ENCODE measurements at regions not wholly inside any gene's neighbourhood (a gene's known extent, or its start where the extent isn't known, plus 50 kb on each side); places are given as distances from the start of the nearest gene placed in this dataset.

DNA sequence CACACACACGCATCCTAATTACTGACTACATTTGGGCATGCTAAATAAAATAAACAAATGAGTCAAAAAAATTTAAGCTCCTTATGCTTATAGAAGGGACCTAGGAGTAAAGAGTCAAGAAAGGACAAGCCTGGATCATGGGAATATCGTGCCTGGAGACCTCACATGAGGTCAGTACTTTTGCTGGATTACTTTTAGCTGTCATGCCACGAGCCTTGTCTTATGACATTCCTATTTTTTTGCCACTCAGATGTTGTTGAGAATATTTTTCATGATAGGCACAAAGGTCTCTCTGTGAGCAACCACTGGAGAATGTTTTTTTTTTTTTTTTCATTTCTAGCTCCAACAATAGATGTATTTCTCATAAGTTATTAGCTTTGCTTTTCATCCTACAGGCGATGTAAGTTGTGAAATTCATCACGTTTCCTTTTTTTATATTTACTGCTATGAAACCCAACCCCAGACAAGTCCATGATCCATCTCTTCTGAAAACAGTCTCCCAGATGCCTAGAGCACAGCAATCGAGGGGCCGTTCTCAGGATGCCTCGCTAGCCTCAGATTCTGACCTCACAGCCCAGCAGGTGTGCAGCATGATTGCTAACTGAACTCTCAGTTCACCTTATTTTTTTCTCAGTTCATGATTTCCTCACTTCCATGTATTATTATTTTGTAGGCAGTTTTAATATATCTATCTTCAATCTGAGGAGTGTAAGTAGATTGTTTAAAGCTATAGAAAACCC, 464.5 kb downstream of the IRS1 start:
- intact Hi-C loops (cut with DNase I, micrococcal nuclease): no loop called here
- no peak for DNase-seq
- no peak for ATAC-seq

DNA sequence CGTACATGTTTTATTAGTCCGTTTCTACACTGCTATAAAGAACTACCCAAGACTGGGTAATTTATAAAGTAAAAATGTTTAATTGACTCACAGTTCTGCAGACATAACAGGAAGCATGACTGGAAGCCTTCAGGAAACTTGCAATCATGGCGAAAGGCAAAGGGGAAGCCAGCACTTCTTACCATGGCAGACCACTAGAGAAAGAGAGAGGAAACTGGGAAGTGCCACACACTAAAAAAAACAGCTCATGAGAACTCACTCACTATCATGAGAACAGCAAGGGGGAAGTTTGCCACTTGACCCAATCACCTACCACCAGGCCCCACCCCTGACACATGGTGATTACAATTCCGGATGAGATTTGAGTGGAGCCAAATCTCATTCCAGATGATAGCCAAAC, 466.2 kb downstream of the IRS1 start:
- DNase-seq: no peak
- intact Hi-C loops (cut with DNase I, micrococcal nuclease): no loop called here
- no peak for ATAC-seq

- intact Hi-C loops (cut with DNase I, micrococcal nuclease): no loop called here
- no peak for ATAC-seq
- DNase-seq: no peak
Measured at GRCh38 chr2:226330206-226330605, 469.4 kb downstream of the IRS1 start.

GRCh38 chr2:226329180-226329579, 470.4 kb downstream of the IRS1 start:
- DNase-seq (no peak), ATAC-seq (no peak)

GRCh38 chr2:226327830-226328229, 471.8 kb downstream of the IRS1 start:
- DNase-seq: no peak
- ATAC-seq: no peak
- intact Hi-C loops (cut with DNase I, micrococcal nuclease): no loop called here

More at GRCh38 chr2:226329180-226329579, 470.4 kb downstream of the IRS1 start:
- intact Hi-C loops (cut with DNase I, micrococcal nuclease): no loop called here

DNA sequence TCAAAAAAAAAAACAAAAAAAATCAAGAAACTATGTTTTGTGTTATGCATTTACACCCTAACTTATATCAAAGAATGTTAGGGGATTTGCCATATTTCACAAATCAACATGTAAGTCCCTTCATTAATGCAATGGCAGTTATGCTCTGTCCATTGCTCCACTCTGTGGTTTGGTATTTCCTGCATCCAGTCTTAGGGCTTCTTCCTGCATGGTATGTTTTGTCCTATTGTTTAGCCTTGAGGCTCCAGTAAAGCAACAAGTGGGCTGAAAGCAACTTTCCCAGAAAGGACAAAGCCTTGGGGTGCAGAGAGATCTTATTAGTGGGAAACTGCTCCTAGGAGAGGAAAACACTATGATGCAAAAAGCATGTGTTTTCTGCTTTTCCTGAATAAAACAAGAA, 474.1 kb downstream of the IRS1 start:
- no peak for ATAC-seq

GRCh38 chr2:226320076-226320948, 479.3 kb downstream of the IRS1 start:
- intact Hi-C loops (cut with DNase I, micrococcal nuclease): no loop called here
- DNase-seq (no peak), ATAC-seq (no peak)

More for the DNA sequence above, 474.1 kb downstream of the IRS1 start:
- DNase-seq: no peak
- intact Hi-C loops (cut with DNase I, micrococcal nuclease): no loop called here

DNA sequence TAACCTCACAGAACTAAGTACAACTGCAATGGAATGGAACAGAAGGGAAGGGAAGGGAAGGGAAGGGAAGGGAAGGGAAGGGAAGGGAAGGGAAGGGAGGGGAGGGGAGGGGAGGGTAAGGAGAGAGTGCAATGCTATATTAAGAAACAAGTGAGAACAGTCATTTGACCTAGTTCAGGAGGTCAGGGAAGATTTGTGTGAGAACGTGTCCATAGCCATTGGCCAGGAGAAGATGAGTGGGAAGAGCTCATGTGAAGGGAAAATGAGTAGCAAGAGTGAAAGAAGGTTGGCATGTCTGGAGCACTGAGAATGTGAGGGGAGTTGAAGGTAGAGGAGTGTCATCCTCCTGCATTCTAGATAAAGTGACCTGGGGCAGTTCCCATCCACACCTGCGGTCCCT, 481.6 kb downstream of the IRS1 start:
- no peak for DNase-seq
- ATAC-seq: no peak
- intact Hi-C loops (cut with DNase I, micrococcal nuclease): no loop called here

GRCh38 chr2:226313060-226313459, 486.6 kb downstream of the IRS1 start:
- DNase-seq (no peak), ATAC-seq (no peak)
- intact Hi-C loops (cut with DNase I, micrococcal nuclease): no loop called here

DNA sequence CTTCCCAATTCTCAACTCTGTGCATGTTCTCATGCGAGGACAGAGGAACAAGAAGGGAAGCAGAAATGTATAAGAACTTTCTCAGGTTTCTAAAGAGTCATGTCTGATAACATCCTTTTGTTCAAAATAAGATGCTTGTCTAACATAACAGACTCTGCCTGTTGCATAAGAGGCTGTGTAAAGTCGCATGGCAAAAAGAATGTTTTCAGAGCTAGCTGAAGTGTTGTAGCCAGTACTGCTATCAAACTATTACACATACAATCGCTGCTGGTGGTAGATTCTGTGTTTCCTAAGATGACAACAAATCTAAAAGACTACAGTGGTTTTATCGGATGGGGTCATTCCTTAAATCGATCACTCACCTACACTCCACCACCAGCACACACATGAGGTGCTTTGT, 487.5 kb downstream of the IRS1 start:
- intact Hi-C loops (cut with DNase I, micrococcal nuclease): no loop called here
- ATAC-seq (no peak), DNase-seq (no peak)

- intact Hi-C loops (cut with DNase I, micrococcal nuclease): no loop called here
- ATAC-seq (no peak), DNase-seq (no peak)
Measured at GRCh38 chr2:226310146-226310545, 489.5 kb downstream of the IRS1 start.

- intact Hi-C loops (cut with DNase I, micrococcal nuclease): no loop called here
- DNase-seq (no peak), ATAC-seq (no peak)
Measured at GRCh38 chr2:226308986-226309385, 490.6 kb downstream of the IRS1 start.

DNA sequence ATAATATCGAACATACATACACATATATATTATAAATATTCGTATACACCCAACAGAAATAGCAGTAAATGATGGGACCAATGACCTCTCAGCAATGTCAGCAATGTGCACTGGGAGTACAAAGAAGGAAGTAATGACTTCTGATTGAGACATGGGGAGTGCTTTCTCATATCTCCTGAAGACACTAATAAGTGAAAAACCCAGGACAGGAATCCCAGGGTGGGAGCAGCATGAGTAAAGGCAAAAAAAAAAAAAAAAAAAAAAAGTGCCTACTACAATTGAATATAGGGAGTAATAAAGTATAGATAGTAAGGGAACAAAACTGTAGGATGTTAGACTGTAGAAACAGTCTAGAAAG, 491.3 kb downstream of the IRS1 start:
- ATAC-seq (no peak), DNase-seq (no peak)
- intact Hi-C loops (cut with DNase I, micrococcal nuclease): no loop called here

GRCh38 chr2:226307487-226308322, 491.9 kb downstream of the IRS1 start:
- intact Hi-C loops (cut with DNase I, micrococcal nuclease): no loop called here
- ATAC-seq: no peak

GRCh38 chr2:226306969-226307368, 492.7 kb downstream of the IRS1 start:
- ATAC-seq: no peak
- no peak for DNase-seq
- intact Hi-C loops (cut with DNase I, micrococcal nuclease): no loop called here

More at GRCh38 chr2:226307487-226308322, 491.9 kb downstream of the IRS1 start:
- no peak for DNase-seq

DNA sequence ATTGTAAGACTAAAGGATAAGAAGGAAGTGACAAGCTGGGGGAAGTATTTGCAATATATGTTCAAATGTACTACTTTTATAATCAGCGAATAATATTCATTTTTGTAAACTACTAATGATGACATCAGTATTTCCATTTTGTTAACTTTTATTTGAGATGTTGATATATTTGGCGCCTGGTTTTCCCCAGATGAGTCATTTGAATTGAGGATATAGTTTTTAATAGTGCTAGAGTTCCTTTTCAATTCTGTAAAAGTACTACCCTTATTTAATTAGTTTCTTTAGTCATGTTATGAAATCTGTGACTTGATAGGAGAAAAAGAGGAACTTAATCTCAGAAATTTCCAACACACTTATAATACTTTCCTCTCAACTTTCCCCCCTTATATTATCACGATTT, 495.3 kb downstream of the IRS1 start:
- DNase-seq: no peak
- ATAC-seq: no peak
- intact Hi-C loops (cut with DNase I, micrococcal nuclease): no loop called here

GRCh38 chr2:226303707-226304106, 495.9 kb downstream of the IRS1 start:
- intact Hi-C loops (cut with DNase I, micrococcal nuclease): no loop called here
- ATAC-seq (no peak), DNase-seq (no peak)

DNA sequence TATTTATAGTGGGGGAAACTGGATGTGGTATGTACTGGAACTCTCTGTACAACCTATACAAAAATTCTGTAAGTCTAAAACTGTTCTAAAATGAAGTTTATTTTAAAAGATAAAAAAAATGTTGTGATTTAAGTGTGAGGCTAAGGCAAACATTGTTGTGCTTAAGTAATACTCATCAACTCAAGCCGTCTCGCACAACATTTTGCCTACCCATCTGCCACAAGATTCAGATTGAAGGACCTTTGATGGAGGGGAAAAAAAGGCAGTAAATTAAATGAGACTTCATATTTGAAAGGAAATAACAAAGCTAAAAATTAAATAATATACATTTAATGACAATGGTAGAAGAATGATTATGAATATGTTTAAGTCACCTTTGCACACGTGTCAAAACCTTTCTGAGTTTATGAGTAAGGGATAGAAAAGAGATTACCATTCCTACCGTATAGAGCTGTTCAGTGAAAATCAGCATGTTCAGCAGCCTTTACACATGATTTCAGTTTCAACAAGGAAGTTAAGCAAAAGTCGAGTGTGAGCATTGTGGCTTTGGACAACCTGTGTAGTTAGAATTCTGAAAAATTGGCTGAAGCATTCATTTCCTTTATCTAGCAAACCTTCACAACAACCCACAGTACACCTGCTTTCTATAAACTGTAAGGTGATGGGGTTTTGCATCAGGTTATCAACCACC, 499.3 kb downstream of the IRS1 start:
- no peak for ATAC-seq
- intact Hi-C loops (cut with DNase I, micrococcal nuclease): no loop called here
- DNase-seq: no peak

DNA sequence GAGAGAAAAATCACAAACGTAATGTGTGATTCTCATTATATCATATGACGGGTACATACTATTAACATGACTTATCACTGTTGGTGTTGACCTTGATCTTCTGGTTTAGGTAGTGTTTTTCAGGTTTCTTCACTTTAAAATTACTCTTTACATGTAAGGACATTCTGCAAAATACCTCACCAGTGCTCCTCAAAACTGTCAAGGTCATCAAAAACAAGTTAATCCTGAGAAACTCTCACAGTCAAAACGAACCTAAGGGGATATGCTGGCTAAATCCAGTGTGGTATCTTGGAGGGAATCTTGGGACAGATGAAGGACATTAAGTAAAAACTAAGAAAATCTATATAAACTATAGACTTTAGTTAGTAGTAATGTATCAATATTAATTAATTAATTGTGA, 499.8 kb downstream of the IRS1 start:
- DNase-seq: no peak
- no peak for ATAC-seq
- intact Hi-C loops (cut with DNase I, micrococcal nuclease): no loop called here

Data from left colon (tissue), 2 donors.